GM21737 (cell line): ENCODE measurements at regions not wholly inside any gene's neighbourhood (a gene's known extent, or its start where the extent isn't known, plus 50 kb on each side); places are given as distances from the start of the nearest gene placed in this dataset.
"Not testable (repeated sequence)": the region's sequence is repeated elsewhere in the genome, so short reads cannot be mapped to it uniquely, and the experiment has no call there.

Experiments used
- ATAC-seq: cut with Tn5 transposase; IDR thresholded peaks from one replicate; pipeline ENCODE4 v1.9.1; 2021; ENCODE audit warnings: mild to moderate bottlenecking, moderate library complexity; ENCODE audit not compliant: unreplicated experiment

DNA sequence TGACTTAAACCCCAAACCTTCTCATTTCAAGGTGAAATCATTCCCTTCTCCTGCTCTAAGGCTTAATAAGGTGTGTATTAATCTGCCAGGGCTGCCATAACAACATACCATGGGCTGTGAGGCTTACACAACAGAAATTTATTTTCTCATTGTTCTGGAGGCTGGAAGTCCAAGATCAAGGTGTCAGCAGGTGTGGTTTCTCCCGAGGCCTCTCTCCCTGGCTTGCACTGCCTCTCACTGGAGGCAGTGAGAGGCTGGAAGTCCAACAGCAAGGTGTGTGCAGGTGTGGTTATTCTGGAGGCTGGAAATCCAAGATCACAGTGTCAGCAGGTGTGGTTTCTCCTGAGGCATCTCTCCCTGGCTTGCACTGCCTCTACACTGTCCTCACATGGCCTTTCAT, 280.3 kb upstream of the TUT7 start:
- ATAC-seq = no peak

DNA sequence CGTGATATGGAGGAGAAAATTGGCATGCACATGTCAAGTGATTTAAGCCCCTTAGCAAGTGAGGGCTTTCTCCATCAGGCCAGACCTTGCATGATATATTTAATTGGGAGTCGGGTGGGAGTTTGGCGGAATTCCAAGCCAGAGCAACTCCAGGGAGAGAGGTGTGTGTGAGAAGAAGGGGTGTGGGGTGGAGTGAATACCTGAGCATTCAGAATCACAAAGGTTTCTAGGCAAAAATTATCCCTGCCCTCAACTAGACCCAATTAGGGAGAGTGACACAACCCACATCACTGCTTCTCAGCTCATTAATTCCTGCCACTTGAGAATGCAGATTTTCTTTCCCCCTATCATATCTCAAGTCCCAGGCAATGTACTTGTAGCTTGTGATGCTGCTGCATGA, 279.7 kb upstream of the TUT7 start:
- ATAC-seq = no peak

DNA sequence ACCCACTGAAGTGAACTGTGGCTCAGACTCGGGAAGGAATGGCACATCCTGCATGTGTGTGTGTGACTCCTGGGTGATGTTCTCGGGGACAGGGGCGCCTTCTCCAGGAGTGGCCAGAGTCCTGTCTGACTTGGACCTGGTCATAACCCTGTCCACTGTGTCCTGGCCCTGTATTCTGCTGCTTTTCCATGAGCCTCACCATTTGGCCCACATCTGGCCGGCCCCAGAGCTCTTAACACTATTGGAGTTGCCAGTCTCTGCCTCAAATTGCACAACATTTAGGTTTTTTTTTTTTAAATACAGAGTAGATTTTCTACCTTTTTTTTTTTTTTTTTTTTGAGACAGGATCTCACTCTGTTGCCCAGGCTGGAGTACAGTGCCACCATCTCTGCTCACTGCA, 278.3 kb upstream of the TUT7 start:
- ATAC-seq = no peak

DNA sequence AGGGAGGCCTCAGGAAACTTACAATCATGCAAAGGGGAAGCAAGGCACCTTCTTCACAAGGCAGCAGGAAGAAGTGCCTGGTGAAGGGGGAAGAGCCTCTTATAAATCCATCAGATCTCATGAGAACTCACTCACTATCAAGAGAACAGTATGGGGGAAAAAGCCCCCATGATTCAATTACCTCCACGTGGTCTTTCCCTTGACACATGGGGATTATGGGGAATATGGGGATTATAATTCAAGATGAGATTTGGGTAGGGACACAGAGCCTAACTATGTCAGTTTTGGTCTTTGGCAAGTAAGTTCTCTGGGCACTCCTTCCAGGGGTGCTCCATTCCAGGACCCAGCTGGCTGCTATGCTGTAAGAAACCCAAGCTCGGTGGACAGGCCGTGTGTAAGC, 275.3 kb upstream of the TUT7 start:
- ATAC-seq = no peak

DNA sequence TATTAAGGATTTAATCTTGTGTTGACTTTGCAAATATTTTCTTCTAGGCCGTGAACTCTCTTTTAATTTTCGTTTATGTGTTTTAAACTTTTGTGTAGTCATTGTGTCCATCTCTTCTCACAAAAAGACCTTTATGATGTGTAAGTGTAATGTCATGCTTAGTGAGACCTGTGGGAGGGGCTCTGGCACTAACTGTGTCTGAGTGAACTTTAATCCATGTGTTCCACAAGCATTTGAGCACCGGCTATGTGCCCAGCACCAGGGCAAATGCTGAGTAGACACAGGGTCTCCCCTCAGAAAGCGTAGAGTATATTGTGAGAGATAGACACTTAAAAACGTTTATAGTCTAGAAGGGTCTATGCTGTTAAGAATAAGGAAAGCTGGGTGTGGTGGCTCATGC, 272.6 kb upstream of the TUT7 start:
- no peak for ATAC-seq

DNA sequence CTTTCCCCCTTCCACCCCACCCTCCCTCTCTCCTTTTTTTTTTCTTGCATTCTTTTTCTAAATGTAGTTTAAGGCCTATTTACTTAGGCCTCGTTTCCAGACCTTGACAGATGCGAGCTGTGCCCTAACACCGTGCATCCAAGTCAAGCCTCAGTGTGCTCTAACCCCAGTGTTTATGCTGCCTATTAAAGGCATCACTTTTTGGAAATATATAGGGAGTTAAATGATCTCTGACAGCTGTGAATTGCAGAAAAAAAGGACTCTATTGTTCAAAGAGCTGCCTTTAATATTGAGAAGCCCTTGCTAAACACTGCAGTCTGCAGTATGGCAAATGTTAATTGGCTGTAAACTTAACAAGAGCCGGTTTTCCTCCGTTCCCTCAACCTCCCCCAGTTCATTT, 270.4 kb upstream of the TUT7 start:
- no peak for ATAC-seq

DNA sequence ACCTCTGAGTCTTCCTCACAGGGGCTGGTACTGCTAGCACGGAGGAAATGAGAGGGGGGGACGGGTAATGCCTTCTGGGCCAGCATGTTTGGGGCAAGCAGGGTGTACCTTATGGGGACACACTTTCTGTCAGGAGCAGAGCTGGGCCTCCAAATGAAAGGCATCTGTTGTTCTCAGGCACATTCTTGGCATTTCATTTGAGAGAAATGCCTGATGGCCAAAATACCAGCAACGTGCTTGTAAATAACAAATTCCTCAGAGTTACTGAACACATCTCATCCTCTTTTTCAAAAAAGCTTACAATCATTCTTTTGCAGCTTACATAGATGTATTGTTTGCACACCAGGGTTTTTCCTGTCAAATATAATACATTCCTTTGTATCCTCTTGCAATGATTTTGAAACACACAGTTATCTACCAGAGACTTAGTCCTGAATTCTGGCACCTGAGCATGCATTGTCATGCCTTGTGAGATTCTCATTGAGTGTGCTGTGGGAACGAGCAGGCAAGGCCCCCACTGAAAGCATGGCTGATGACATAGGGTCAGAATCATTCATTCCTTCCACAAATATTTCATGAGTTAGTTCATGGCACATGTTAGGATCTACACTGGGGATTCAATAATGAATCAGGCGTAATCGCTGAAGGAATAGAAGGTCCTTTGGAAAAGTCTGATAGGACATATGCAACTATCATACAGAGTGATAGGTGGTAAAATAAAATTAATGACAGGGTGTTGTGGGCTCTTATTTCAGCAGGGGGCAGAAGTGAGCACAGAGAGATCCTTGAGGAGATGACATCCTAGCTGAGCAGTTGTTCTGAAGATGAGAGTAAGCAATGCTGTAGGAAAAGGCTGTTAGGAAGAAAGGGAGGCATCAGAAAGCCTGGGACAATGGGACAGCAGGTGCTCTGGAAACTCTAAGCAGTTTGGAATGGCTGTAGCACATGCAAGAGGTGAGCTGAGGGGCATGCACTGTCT, 260.9 kb upstream of the TUT7 start:
- no peak for ATAC-seq

DNA sequence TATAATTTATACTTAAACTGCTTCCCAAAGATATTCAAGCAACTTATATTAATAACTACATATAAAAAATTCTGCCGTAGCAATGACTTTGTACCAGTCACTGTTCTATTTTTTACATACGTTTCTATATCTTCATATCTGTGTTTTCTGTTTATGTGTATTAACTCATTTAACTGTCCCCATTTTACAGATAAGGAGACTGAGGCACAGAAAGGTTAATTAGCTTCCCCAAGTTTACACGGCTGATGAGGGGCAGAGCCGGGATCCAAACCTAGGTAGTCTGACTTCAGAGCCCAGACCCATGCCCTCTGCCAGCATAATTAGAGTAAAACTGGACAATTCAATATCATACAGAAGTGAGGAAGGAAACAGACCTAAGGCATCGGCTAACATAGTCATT, 259.7 kb upstream of the TUT7 start:
- ATAC-seq = no peak

DNA sequence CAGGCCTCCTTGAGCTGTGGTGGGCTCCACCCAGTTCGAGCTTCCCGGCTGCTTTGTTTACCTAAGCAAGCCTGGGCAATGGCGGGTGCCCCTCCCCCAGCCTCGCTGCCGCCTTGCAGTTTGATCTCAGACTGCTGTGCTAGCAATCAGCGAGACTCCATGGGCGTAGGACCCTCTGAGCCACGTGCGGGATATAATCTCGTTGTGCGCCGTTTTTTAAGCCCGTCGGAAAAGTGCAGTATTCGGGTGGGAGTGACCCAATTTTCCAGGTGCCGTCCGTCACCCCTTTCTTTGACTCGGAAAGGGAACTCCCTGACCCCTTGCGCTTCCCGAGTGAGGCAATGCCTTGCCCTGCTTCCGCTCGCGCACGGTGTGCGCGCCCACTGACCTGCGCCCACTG, 257.3 kb upstream of the TUT7 start:
- not testable (repeated sequence) for ATAC-seq

DNA sequence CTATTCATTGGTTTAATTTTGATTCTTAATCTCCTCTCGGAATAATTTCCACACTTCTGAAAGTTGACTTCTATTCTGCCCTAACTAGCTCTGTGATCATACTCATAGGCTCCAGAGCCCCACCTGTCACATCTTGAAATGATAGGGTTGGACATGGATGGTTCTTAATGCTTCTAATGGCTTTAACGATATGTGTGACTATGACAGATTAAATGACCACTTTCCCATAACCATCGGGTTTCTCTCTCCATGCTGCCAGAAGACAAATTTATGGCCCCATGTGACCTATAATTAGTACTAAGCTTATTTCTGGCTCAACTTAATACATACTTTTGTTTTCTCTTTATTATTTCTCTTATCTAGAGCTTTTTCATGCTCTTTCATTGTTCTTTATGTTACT, 251.1 kb upstream of the TUT7 start:
- no peak for ATAC-seq

DNA sequence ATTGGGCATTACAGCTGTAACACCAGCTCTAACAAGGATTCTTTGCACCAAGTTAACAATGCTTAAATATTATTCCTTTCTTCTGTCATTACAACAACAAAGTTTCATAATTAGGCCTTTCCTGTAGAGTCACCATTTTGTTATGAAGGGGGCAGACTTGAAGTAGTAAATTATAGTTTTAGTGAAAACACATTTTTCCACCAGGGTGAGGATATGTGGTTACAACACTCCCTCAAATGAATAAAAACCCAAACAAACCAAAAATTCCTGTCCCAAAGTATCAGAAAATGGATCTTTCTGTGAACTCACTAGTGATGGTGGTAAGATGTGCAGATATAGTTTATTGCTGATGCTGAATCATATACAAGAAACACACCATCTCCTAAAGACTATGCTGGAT, 250.5 kb upstream of the TUT7 start:
- no peak for ATAC-seq

DNA sequence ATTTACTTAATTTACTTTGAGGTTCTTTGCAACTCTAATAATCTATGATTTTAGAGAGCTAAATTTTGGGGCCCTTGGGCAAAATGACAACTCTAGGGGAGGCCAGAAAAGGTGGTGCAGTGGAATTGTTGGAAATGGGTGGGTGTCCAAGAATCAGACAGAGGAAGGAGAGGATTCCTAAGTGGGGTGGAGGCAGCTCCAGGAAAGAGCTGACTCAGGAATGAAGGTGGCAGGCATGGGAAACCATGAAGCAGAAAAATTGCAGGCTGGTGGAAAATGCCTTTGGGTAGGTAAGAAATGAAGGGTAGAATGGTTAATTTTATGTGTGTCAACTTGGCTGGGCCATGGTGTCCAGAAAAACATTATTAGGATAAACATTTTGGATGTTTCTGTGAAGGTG, 248.5 kb upstream of the TUT7 start:
- no peak for ATAC-seq

DNA sequence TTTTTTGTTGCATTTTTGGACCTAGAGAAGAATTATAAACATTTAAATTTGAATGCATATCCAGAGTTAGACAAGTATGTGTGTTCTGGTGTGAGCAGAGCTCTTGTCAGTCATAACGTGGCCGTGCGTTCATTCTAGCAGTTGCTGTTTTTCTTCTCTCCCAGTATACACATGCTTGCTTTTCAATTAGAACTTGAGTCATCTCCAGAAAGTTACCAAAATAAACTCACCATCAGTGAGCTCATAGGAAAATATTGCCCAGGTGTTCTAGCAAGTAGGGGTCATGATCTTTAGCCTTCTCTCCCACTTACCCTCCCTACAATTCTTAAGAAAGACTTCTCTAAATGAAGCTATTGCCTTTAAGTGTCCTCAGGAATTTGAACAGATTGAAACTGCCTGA, 247.5 kb upstream of the TUT7 start:
- ATAC-seq = no peak

DNA sequence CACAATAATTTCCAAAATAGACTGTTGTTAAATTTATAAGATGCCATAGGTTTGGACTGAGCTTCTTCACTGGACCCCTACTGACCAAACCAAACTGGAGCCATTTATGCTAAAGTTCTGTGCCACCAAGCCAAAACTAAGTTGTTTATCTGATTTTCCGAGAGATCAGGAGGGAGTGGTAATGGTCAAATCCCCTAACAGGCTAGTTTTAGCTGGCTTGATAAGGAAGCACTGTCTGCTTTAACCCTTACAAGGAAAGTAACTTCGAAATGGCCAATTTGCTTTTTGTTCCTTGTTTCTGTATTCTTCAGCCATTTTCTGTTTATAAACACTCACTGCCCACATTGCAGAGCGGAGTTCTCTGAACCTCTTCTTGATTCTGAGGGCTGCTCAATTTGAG, 246.8 kb upstream of the TUT7 start:
- ATAC-seq = no peak

DNA sequence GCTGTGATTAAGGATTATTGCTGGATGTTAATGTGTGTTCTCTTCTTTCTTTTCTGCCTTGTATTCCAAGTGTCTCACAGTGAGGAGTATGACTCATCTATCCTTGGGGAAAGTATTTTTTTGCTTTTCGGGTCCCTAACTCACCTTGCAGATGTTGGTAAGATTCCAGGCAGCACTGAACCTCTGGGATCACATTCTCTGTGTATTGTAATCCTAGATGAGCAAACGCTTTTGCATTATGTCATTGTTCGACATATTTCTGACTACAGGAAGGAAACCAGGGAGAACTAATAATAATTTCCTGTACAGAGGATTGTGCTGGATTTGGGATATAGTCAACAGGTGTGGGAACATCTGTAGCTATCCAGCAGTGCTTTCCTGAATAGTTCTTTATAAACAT, 246.1 kb upstream of the TUT7 start:
- ATAC-seq = no peak

DNA sequence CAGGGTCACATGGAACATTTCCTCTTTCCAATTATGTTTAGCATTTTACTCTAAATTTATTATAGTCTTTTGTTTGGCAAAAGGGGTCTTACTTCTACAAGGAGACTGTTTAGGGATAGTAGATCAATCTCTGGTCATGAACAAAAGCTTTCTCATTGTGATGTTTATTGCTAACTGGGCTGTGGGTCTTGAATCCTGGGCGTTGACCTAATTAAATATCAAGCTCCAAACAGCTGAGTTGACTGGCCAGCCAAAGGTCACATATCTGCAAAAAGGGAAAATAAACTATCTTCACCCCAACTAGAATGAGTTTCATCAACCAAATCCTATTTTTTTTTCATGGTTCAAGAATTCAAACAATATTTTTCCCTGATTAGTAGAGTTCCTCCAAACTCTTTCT, 245.4 kb upstream of the TUT7 start:
- ATAC-seq = no peak

DNA sequence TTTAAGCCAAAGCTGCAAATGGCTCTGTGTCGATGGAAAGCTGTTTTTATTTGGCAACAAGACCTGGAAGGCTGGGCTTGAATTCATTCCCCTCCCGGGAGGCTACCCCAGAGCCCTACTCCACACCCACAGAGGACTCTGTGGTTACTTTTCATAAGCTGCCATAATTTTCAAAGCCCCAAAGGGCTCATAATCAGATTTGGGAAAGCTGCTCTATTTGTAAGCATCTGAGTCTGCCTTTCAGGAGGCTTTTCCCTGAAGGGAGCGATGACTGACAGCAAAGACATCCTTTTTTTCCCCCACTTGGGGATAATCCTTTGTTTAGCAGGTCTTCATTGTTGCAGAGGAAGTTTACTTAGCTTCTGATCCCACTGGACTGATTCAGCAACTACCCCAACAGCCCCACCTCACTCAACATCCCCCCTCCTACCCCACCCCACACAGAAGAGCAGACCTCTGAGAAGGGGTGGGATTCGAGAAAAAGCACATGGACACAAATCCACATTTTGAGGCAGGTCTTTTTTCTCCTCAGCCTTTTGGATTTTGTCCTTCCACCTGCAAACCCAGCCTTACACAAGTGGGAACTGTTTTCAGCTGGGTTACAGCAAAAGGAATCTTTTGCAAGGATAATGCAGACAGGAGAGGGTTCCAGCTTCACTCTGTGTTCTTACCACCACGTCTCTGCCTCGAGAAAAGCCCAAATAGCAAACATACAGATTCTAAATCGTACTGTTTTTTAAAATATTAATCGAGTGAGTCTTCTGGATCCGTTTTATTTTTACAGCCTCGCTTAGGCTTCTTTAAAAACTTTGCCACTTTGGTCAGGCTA, 244.4 kb upstream of the TUT7 start:
- ATAC-seq = no peak

DNA sequence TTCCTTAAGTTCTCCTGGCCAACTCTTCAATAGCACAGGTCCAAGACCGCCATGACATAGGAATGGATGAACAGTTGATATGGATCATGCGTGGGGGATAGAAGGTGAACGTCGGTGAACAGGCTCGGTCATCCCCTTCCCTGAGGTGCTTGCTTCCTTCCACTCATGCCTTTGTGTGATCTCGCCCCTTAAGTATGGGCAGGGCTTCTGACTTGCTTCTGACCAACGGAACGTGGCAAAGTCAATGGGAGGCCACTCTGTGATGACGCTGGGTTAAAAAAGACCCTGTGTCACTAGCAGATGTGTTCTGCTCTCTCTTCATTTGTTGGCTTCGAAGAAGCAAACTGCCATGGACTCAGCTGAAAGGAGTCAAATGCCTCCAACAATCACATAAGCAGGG, 240.5 kb upstream of the TUT7 start:
- no peak for ATAC-seq

DNA sequence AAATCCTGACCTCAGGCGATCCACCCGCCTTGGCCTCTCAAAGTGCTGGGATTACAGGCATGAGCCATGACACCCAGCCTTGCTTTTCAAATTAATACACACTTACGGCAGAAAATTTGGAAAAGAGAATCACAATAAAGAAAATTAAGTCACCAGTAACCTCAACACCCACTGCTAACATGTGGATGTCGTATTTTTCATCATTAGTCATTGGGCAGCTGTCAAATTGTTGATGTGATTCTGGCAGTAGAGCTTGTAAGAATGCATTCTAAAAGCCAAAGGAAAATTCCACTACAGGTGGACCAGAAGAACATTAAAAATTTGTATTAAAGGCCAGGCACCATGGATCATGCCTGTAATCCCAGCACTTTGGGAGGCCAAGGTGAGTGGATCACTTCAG, 237.3 kb upstream of the TUT7 start:
- no peak for ATAC-seq

DNA sequence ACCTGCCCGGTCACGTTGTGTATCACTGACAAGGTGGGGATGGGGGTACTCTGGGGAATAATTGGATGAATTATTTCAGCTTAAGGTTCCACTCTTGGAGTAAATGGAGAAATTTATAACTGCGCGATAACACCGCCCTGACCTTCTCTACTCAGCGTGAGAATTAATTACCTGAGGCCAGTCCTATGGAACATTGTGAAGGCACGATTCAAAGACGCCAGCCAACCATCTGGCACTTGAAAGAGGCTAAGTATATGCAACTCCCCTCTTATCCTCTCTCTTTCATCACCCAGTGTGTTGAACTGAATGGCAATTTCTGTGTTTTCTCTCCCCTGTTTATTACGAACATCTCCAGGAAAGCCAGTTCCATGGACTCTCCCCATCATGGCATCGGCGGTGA, 235.5 kb upstream of the TUT7 start:
- no peak for ATAC-seq

DNA sequence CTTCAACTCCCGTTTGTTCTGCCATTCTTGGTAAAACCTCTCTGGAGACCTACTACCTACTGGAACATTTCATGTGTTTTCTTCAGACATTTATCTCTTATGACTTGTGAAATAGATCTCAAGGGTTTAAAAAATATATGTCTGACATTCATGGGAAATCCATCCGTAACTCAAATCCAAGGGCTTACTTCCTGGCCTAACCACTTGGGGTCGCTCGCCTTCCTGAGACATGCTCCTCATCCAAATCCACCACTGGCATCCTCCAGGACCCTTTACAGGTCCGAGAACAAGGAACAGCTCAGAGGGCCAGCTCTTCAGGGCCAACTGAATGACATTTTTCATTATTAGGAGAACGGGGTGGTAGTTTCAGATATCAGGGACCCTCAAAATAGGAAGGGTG, 235.1 kb upstream of the TUT7 start:
- no peak for ATAC-seq

DNA sequence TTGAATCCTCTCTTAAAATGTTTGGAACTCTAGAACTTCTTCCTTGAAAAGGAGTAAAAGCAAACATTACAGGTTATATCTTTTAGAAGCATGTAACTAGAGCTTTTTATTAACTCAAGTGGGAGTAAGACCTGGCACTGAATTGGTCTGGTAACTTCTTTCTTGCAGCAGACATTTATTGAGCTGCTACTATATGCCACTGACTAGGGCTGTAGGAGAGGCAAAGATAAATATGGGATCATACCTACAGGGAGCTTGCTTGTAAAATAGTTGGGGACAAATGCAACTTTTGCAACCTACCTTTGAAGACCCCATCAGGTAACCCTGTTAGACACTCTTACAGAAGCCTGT, 231.9 kb upstream of the TUT7 start:
- ATAC-seq = no peak
